ENCODE measurements at regions not wholly inside any gene's neighbourhood (a gene's known extent, or its start where the extent isn't known, plus 50 kb on each side); places are given as distances from the start of the nearest gene placed in this dataset.

GRCh38 chr4:104211657-104212056 is 283.0 kb downstream of the CXXC4 start:
- Histone ChIP-seq H3K4me1 (ENCODE audit: insufficient read depth, poor library complexity, severe bottlenecking) (no peaks in the 10 kb centered on the region), H3K36me3 (ENCODE audit: low read depth) (no peaks in the 10 kb centered on the region), H3K27me3 (ENCODE audit: insufficient read depth, poor library complexity, severe bottlenecking) (no peaks in the 10 kb centered on the region), H3K9me3 (ENCODE audit: severe bottlenecking) (no peaks in the 10 kb centered on the region), H3K4me3 (ENCODE audit: severe bottlenecking) (no peak overlapping the region), H3K27ac (ENCODE audit: poor library complexity, severe bottlenecking) (no peak overlapping the region)
- ATAC-seq (ENCODE audit: low read depth) (no peak), DNase-seq (ENCODE audit: low spot score) (no peak)
- TF ChIP-seq CTCF (IDR thresholded peaks at IDR 0.05; ENCODE audit: poor library complexity, severe bottlenecking), result no peak

DNA sequence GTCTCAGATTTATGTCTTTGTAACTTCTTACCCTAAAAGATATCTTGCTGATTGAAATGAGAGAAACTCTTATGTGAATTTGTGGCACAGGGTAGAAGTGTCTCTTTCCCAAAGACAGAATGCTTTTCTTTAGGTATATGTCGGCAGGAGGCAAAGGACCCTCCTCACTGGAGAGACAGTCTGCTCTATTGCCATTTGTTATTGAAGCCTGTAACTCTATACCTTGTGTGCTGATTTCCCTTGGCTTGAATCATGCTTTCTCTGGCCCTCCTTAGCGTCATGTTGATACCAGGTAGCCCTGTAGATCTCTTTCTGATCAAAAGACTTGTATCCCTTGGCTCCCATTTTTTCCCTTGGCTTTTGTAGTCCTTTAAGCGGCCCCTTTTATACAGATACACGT is 284.3 kb downstream of the CXXC4 start:
- Histone ChIP-seq H3K4me3 (ENCODE audit: severe bottlenecking) (no peak overlapping the region), H3K27me3 (ENCODE audit: insufficient read depth, poor library complexity, severe bottlenecking) (no peaks in the 10 kb centered on the region), H3K27ac (ENCODE audit: poor library complexity, severe bottlenecking) (no peak overlapping the region), H3K9me3 (ENCODE audit: severe bottlenecking) (no peaks in the 10 kb centered on the region), H3K4me1 (ENCODE audit: insufficient read depth, poor library complexity, severe bottlenecking) (no peaks in the 10 kb centered on the region), H3K36me3 (ENCODE audit: low read depth) (no peaks in the 10 kb centered on the region)
- DNase-seq (ENCODE audit: low spot score) (no peak), ATAC-seq (ENCODE audit: low read depth) (no peak)
- no peak for TF ChIP-seq CTCF (IDR thresholded peaks at IDR 0.05; ENCODE audit: poor library complexity, severe bottlenecking)

GRCh38 chr4:104206784-104207183 is 287.9 kb downstream of the CXXC4 start:
- TF ChIP-seq CTCF (IDR thresholded peaks at IDR 0.05; ENCODE audit: poor library complexity, severe bottlenecking), result no peak
- Histone ChIP-seq H3K4me1 (ENCODE audit: insufficient read depth, poor library complexity, severe bottlenecking) (no peaks in the 10 kb centered on the region), H3K27me3 (ENCODE audit: insufficient read depth, poor library complexity, severe bottlenecking) (no peaks in the 10 kb centered on the region), H3K36me3 (ENCODE audit: low read depth) (no peaks in the 10 kb centered on the region), H3K9me3 (ENCODE audit: severe bottlenecking) (no peaks in the 10 kb centered on the region), H3K4me3 (ENCODE audit: severe bottlenecking) (no peak overlapping the region), H3K27ac (ENCODE audit: poor library complexity, severe bottlenecking) (no peak overlapping the region)
- DNase-seq (ENCODE audit: low spot score), result no peak
- ATAC-seq (ENCODE audit: low read depth), result no peak

- Histone ChIP-seq H3K4me3 (ENCODE audit: severe bottlenecking) (no peak overlapping the region), H3K27me3 (ENCODE audit: insufficient read depth, poor library complexity, severe bottlenecking) (no peaks in the 10 kb centered on the region), H3K4me1 (ENCODE audit: insufficient read depth, poor library complexity, severe bottlenecking) (no peaks in the 10 kb centered on the region), H3K9me3 (ENCODE audit: severe bottlenecking) (no peaks in the 10 kb centered on the region), H3K27ac (ENCODE audit: poor library complexity, severe bottlenecking) (no peak overlapping the region), H3K36me3 (ENCODE audit: low read depth) (no peaks in the 10 kb centered on the region)
- TF ChIP-seq CTCF (IDR thresholded peaks at IDR 0.05; ENCODE audit: poor library complexity, severe bottlenecking), result no peak
- ATAC-seq (ENCODE audit: low read depth), result peak; percentile 27; the same call in 1 of the 3 replicates
- no peak for DNase-seq (ENCODE audit: low spot score)
Measured at GRCh38 chr4:104205116-104205515, 289.6 kb downstream of the CXXC4 start.

GRCh38 chr4:104188301-104188700 is 306.4 kb downstream of the CXXC4 start:
- Histone ChIP-seq H3K27me3 (ENCODE audit: insufficient read depth, poor library complexity, severe bottlenecking) (no peaks in the 10 kb centered on the region), H3K27ac (ENCODE audit: poor library complexity, severe bottlenecking) (no peak overlapping the region), H3K9me3 (ENCODE audit: severe bottlenecking) (no peaks in the 10 kb centered on the region), H3K4me3 (ENCODE audit: severe bottlenecking) (no peak overlapping the region), H3K4me1 (ENCODE audit: insufficient read depth, poor library complexity, severe bottlenecking) (no peaks in the 10 kb centered on the region), H3K36me3 (ENCODE audit: low read depth) (no peaks in the 10 kb centered on the region)
- no peak for ATAC-seq (ENCODE audit: low read depth)
- no peak for TF ChIP-seq CTCF (IDR thresholded peaks at IDR 0.05; ENCODE audit: poor library complexity, severe bottlenecking)
- no peak for DNase-seq (ENCODE audit: low spot score)
